Frontal cortex (tissue), 3 donors: ENCODE measurements at regions not wholly inside any gene's neighbourhood (a gene's known extent, or its start where the extent isn't known, plus 50 kb on each side); places are given as distances from the start of the nearest gene placed in this dataset.
"Not testable (repeated sequence)": the region's sequence is repeated elsewhere in the genome, so short reads cannot be mapped to it uniquely, and the experiment has no call there.

Source experiments
- DNase-seq, 2 donors: peaks; one replicate each; pipeline ENCODE4 v3.0.0; 2012; ENCODE audit warnings: low spot score in 2 of 2
- FAIRE-seq: peaks from 2 replicates; lab custom pipeline; 2012; peaks lifted over from hg19 to GRCh38; lab: Jason Lieb, UNC
- donor health status: control.
- donor health status: control.
- donor health status: control.

- DNase-seq (no peak), FAIRE-seq (no peak)
These were observed 244.7 kb downstream of the BTG1 start for GRCh38 chr12:91900971-91901370.

- DNase-seq (no peak), FAIRE-seq (no peak)
These were observed 246.6 kb downstream of the BTG1 start for GRCh38 chr12:91899056-91899455.

GRCh38 chr12:91897025-91897515 lies 248.6 kb downstream of the BTG1 start:
- FAIRE-seq (no peak), DNase-seq (no peak)

- FAIRE-seq (no peak), DNase-seq (no peak)
These were observed 249.2 kb downstream of the BTG1 start for GRCh38 chr12:91896286-91897024.

- no peak for FAIRE-seq
- no peak for DNase-seq
These were observed 250.7 kb downstream of the BTG1 start for GRCh38 chr12:91894911-91895310.

GRCh38 chr12:91893476-91893875 lies 252.2 kb downstream of the BTG1 start:
- FAIRE-seq (no peak), DNase-seq (no peak)

- DNase-seq (no peak), FAIRE-seq (no peak)
These were observed 253.4 kb downstream of the BTG1 start for GRCh38 chr12:91892081-91892855.

- DNase-seq = no peak
- FAIRE-seq = no peak
These were observed 254.9 kb downstream of the BTG1 start for GRCh38 chr12:91890742-91891141.

- no peak for FAIRE-seq
These were observed 255.7 kb downstream of the BTG1 start for GRCh38 chr12:91889910-91890309.

GRCh38 chr12:91889059-91889458 lies 256.6 kb downstream of the BTG1 start:
- DNase-seq (no peak), FAIRE-seq (no peak)

More at GRCh38 chr12:91889910-91890309, 255.7 kb downstream of the BTG1 start:
- DNase-seq = no peak

GRCh38 chr12:91887957-91888356 lies 257.7 kb downstream of the BTG1 start:
- DNase-seq = no peak
- FAIRE-seq = no peak

- FAIRE-seq (no peak), DNase-seq (no peak)
These were observed 259.6 kb downstream of the BTG1 start for GRCh38 chr12:91885851-91886731.

- FAIRE-seq (no peak), DNase-seq (no peak)
These were observed 261.4 kb downstream of the BTG1 start for GRCh38 chr12:91884230-91884629.

GRCh38 chr12:91883811-91884210 lies 261.8 kb downstream of the BTG1 start:
- no peak for FAIRE-seq
- no peak for DNase-seq

- DNase-seq = no peak
- no peak for FAIRE-seq
These were observed 262.7 kb downstream of the BTG1 start for GRCh38 chr12:91882910-91883309.

- no peak for DNase-seq
- FAIRE-seq = no peak
These were observed 265.1 kb downstream of the BTG1 start for GRCh38 chr12:91880528-91880927.

- FAIRE-seq (no peak), DNase-seq (no peak)
These were observed 268.0 kb downstream of the BTG1 start for GRCh38 chr12:91877456-91878235.

- DNase-seq = no peak
These were observed 268.6 kb downstream of the BTG1 start for GRCh38 chr12:91877022-91877421.

GRCh38 chr12:91875671-91876070 lies 270.0 kb downstream of the BTG1 start:
- FAIRE-seq, DNase-seq: not testable (repeated sequence)

More at GRCh38 chr12:91877022-91877421, 268.6 kb downstream of the BTG1 start:
- FAIRE-seq = no peak
